Cerebellar cortex (tissue), 1 donor: ENCODE measurements at regions not wholly inside any gene's neighbourhood (a gene's known extent, or its start where the extent isn't known, plus 50 kb on each side); places are given as distances from the start of the nearest gene placed in this dataset.

ENCODE experiments used
- DNase-seq: peaks from one replicate; pipeline ENCODE4 v3.0.0-alpha.2; 2015; ENCODE audit warnings: low spot score

GRCh38 chr5:109917154-109917546 is 227.4 kb downstream of the MAN2A1 start:
- no peak for DNase-seq

- no peak for DNase-seq
Measured at GRCh38 chr5:109917966-109918365, 228.2 kb downstream of the MAN2A1 start.

GRCh38 chr5:109920736-109921135 is 231.0 kb downstream of the MAN2A1 start:
- no peak for DNase-seq

GRCh38 chr5:109921735-109922380 is 232.1 kb downstream of the MAN2A1 start:
- no peak for DNase-seq

- DNase-seq, result no peak
Measured at GRCh38 chr5:109922381-109922995, 232.8 kb downstream of the MAN2A1 start.

GRCh38 chr5:109923205-109923604 is 233.5 kb downstream of the MAN2A1 start:
- no peak for DNase-seq

- no peak for DNase-seq
Measured at GRCh38 chr5:109924237-109925107, 234.7 kb downstream of the MAN2A1 start.

GRCh38 chr5:109927639-109928038 is 237.9 kb downstream of the MAN2A1 start:
- no peak for DNase-seq

GRCh38 chr5:109928046-109928445 is 238.3 kb downstream of the MAN2A1 start:
- DNase-seq, result no peak

GRCh38 chr5:109928811-109929210 is 239.1 kb downstream of the MAN2A1 start:
- no peak for DNase-seq

GRCh38 chr5:109929376-109929775 is 239.6 kb downstream of the MAN2A1 start:
- no peak for DNase-seq

- no peak for DNase-seq
Measured at GRCh38 chr5:109929911-109930310, 240.2 kb downstream of the MAN2A1 start.

- no peak for DNase-seq
Measured at GRCh38 chr5:109931049-109931780, 241.5 kb downstream of the MAN2A1 start.

GRCh38 chr5:109935833-109936490 is 246.2 kb downstream of the MAN2A1 start:
- DNase-seq, result no peak

GRCh38 chr5:109936996-109937395 is 247.3 kb downstream of the MAN2A1 start:
- no peak for DNase-seq

- no peak for DNase-seq
Measured at GRCh38 chr5:109937951-109938350, 248.2 kb downstream of the MAN2A1 start.

- no peak for DNase-seq
Measured at GRCh38 chr5:109938453-109938852, 248.7 kb downstream of the MAN2A1 start.

- DNase-seq, result no peak
Measured at GRCh38 chr5:109939116-109939682, 249.5 kb downstream of the MAN2A1 start.

- no peak for DNase-seq
Measured at GRCh38 chr5:109942646-109943045, 252.9 kb downstream of the MAN2A1 start.

- no peak for DNase-seq
Measured at GRCh38 chr5:109943701-109944235, 254.0 kb downstream of the MAN2A1 start.

- DNase-seq, result no peak
Measured at GRCh38 chr5:109944461-109944860, 254.7 kb downstream of the MAN2A1 start.
